AG04449 (cell line): ENCODE measurements at regions not wholly inside any gene's neighbourhood (a gene's known extent, or its start where the extent isn't known, plus 50 kb on each side); places are given as distances from the start of the nearest gene placed in this dataset.

Experiments
- CTCF ChIA-PET: fragments of 350-600 bp; formaldehyde crosslinking; extraction: SDS; loops from one replicate; lab custom pipeline; 2021; ENCODE audit warnings: antibody characterized with exemption; lab: Yijun Ruan, JAX
- POLR2A ChIA-PET: fragments of 400-600, 350-600 bp; formaldehyde crosslinking; extraction: SDS; loops from one replicate; lab custom pipeline; 2020; ENCODE audit warnings: antibody characterized with exemption, inconsistent platforms; lab: Yijun Ruan, JAX
- DNase-seq: peaks from one replicate; pipeline ENCODE4 v3.0.0-alpha.2; 2010; ENCODE audit warnings: low read depth, low spot score
- H3K4me3 ChIP-seq: 2 replicates; pipeline ENCODE4 v1.5.1; 2011; ENCODE audit warnings: low read depth, mild to moderate bottlenecking, control low read depth, low read length
- TF ChIP-seq, protein P1 (sequence below): IDR thresholded peaks from one replicate; pipeline ENCODE4 v1.5.1; 2011; ENCODE audit warnings: mild to moderate bottlenecking, moderate library complexity, low read length, control low read depth, inconsistent platforms; ENCODE audit not compliant: insufficient read depth; ENCODE audit errors: missing control alignments

DNA sequence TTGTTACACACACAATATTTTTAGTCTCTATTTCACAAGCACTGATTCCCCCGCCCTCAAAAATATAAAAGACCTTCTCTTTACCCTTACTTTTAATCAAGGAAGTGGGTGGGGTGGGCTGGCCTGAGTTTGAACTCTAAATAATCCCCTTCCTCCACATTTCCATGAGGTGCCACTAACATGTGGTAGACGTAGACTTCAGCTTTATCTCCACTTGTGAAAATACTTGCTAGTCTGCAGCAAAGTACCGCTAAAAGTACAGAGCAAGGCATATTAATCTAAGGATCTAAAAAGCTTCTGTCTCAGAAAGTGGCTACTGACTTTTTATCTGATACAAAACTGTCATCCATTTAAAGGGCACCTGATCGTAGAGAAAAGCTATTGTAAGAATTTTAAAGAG, 739.6 kb upstream of the SLC10A2 start:
- TF ChIP-seq, protein P1, sequence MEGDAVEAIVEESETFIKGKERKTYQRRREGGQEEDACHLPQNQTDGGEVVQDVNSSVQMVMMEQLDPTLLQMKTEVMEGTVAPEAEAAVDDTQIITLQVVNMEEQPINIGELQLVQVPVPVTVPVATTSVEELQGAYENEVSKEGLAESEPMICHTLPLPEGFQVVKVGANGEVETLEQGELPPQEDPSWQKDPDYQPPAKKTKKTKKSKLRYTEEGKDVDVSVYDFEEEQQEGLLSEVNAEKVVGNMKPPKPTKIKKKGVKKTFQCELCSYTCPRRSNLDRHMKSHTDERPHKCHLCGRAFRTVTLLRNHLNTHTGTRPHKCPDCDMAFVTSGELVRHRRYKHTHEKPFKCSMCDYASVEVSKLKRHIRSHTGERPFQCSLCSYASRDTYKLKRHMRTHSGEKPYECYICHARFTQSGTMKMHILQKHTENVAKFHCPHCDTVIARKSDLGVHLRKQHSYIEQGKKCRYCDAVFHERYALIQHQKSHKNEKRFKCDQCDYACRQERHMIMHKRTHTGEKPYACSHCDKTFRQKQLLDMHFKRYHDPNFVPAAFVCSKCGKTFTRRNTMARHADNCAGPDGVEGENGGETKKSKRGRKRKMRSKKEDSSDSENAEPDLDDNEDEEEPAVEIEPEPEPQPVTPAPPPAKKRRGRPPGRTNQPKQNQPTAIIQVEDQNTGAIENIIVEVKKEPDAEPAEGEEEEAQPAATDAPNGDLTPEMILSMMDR: no peak
- ChIA-PET CTCF (no interaction called here), POLR2A (no interaction called here)
- no peak overlapping the region for H3K4me3 ChIP-seq
- DNase-seq: no peak

DNA sequence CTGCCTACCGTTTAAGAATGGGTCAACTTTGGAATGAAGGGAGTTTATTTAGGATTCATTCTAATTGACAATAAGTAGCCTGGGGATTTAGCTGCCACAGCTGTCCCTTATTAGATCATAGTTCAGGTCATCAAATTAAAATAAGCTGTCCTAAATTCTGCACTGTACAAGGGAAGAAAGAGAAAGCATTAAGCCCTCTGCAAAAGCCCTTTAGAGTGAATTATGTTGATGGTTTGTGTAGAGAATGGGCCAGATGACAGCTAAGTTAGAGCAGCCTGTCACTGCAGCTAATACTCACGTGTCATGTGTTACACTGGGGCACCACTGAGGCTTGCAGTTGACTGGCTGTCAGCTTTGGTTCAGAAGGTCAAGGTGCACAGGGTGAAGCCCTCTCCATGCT, 737.1 kb upstream of the SLC10A2 start:
- no peak overlapping the region for H3K4me3 ChIP-seq
- DNase-seq: no peak
- CTCF ChIA-PET: no interaction called here
- POLR2A ChIA-PET: no interaction called here
- TF ChIP-seq, protein P1: no peak

DNA sequence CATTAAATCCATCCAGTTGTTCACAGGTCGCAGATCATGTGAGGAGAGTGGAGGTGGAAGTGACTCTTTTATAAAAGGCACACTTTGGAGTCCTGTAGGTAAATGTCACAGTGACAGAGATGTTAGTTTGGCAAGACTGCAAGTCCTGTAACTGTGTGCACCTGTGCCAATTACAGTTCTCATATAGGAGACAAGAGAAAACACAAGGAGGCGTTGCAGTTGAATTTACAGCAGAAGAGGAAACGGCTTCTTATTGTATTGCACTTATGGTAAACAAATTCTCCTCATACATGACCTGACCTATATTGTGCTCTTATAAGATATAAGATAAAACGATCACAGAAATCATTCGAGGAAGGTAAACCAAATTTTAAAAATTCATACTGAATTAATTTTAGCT, 732.8 kb upstream of the SLC10A2 start:
- ChIA-PET CTCF (no interaction called here), POLR2A (no interaction called here)
- no peak overlapping the region for H3K4me3 ChIP-seq
- DNase-seq: no peak
- TF ChIP-seq, protein P1: no peak

DNA sequence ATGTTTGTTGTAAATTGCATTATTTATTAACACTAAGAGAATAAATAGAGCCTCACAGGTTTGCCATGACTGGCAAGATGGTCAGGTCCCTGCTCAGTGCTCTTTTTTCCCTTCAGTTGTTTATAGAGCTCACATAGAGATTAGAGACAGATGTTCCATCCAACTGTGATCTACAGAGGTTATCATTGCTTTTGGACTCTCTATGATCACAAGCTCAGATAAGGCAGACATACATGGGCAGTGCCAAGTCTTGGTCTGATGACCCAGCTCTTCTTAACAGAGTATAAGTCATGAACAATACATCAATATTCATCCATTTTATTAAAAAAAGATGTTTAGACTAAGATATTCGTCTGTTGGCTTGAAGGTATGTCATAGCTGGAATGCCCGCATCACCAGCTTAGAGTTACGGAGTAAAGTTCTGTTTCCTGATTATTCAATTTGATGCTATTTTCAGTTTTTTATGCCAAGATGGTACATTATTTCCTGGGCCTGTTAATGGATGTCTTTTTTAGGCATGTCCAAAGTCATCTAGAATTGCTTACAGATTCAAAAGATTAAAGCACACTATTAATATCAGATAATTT, 729.8 kb upstream of the SLC10A2 start:
- no peak overlapping the region for H3K4me3 ChIP-seq
- no peak for DNase-seq
- ChIA-PET CTCF (no interaction called here), POLR2A (no interaction called here)
- TF ChIP-seq, protein P1: no peak

DNA sequence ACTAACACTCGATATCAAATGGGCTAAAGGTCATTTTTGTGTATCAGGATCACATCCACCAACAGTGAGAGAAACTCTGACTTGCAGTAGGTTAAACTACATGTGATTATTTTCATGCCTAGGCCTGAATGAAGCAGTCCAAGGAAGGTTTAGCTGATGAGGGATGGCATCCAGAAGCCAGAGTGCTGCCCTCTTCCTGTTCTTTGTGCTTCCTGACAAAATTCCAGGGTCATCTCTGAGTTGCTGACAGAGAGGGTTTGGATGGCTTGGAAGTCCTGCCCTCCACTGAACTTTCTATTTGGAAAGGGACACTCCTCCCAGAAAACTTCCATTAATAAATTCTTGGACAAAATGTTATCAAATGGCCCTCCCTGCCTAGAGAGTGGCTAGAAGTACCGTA, 728.3 kb upstream of the SLC10A2 start:
- no peak for DNase-seq
- TF ChIP-seq, protein P1: no peak
- H3K4me3 ChIP-seq: no peak overlapping the region
- ChIA-PET POLR2A (no interaction called here), CTCF (no interaction called here)

DNA sequence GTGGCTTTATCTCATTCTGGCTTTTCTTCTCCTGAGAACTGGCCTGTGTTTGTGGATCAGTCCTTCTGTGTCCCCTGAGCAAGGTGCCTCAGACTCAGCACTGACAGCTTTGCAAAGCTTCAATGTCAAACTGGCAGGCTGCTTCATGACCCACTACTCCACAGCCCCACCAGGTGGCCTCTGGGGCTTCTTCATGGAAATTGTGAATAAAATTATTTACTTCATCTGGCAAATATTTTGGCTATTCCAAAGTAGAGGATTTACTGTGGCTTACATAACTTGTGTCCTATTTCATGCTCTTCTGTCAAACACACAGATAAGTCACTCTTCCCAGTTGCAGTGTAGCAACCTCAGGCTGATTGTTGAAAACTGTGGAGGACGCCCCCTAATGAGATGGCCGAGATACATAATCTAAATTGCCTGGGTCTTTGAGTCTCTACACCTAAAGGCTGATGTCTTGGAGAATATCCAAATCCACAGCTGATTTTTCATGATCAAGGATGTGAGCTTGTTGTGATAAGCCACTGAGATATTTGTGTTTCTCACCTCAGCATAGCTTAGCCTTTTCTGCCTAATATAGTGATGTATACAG, 721.9 kb upstream of the SLC10A2 start:
- TF ChIP-seq, protein P1: no peak
- CTCF ChIA-PET: no interaction called here
- DNase-seq: no peak
- H3K4me3 ChIP-seq: no peak overlapping the region
- POLR2A ChIA-PET: no interaction called here
